ENCODE measurements at regions not wholly inside any gene's neighbourhood (a gene's known extent, or its start where the extent isn't known, plus 50 kb on each side); places are given as distances from the start of the nearest gene placed in this dataset.

DNA sequence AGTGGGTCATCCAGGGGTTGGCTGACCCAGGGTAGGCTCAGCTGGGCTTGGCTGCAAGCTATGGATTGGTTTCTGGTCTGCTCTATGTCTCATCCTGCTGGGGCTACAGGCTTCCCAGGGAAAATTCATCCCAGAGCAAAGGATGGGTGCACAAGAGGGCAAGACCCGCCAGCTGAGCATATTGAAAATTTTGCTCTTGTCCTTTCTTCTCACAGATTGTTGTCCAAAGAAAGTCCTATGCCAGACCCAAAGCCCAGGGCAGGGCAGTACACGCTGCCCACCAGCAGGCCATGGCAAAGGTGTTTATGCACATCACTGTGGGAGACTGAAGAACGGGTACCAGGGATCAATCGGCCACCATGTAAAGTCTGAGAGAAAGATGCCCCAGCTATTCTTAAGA, 95.3 kb upstream of the PARP11 start:
- FAIRE-seq: no peak
- Histone ChIP-seq H3K9me3 (replicated peaks; ENCODE audit: control insufficient read depth, insufficient read depth, low read length) (no peaks in the 10 kb centered on the region; the same call in 2 of the 3 replicates), H3K4me1 (ENCODE audit: control insufficient read depth, insufficient read depth, low read length) (no peaks in the 10 kb centered on the region), H4K20me1 (ENCODE audit: control insufficient read depth, insufficient read depth) (no peaks in the 10 kb centered on the region), H3K4me3 (no peak overlapping the region), H3K27me3 (replicated peaks in 1 of 2; ENCODE audit: control insufficient read depth in 2 of 2, insufficient read depth in 2 of 2, low read length in 1 of 2) (no peaks in the 10 kb centered on the region; a peak in 1 of 4 replicates), H3K79me2 (ENCODE audit: control insufficient read depth, insufficient read depth, low read length) (no peaks in the 10 kb centered on the region), H2AFZ (ENCODE audit: control insufficient read depth, low read depth, low read length) (no peak overlapping the region), H3K4me2 (ENCODE audit: control insufficient read depth, insufficient read depth) (no peak overlapping the region), H3K36me3 (ENCODE audit: control insufficient read depth in 2 of 2, insufficient read depth in 2 of 2, low read length in 1 of 2) (no peaks in the 10 kb centered on the region), H3K27ac (ENCODE audit: control insufficient read depth, insufficient read depth) (no peak overlapping the region), H3K9ac (ENCODE audit: control insufficient read depth, insufficient read depth, low read length) (no peak overlapping the region)
- intact Hi-C loops (cut with micrococcal nuclease; ENCODE audit: unreplicated experiment) (loop anchor here (10.0 kb wide), 3 partner anchors 84 to 556 kb away; partner anchors contain the start of gene CCND2), in situ Hi-C loops (cut with MboI) (no loop called here)
- WGBS (ENCODE audit: insufficient coverage, insufficient replicate concordance, low lambda C conversion rate, missing lambda C conversion rate): 27% methylated on average over 4 of the region's 4 CpGs
- POLR2A ChIA-PET: no interaction called here
- SMC1A ChIA-PET (ENCODE audit: uncharacterized antibody, unreplicated experiment): interaction anchor here (1.1 to 1.2 kb wide), 3 partner anchors 23 to 452 kb away, joined by 4 to 5 read pairs (median 5); no protein-coding TSS in a partner anchor
- no TSS peak for BruUV-seq (replicated peaks)
- DNase-seq (ENCODE audit: low read depth, low spot score): no peak
- RAD21 ChIA-PET (ENCODE audit: unreplicated experiment): interaction anchor here (1.4 kb wide), 1 partner anchor 70 kb away, joined by 3 read pairs; no protein-coding TSS in a partner anchor
- ATAC-seq: no peak
- CTCF ChIA-PET: interaction anchor here (0.7 to 1.2 kb wide), 5 partner anchors 28 to 668 kb away, joined by 3 to 4 read pairs (median 3); no protein-coding TSS in a partner anchor
- TF ChIP-seq EGR1 (IDR thresholded peaks at IDR 0.05; ENCODE audit: borderline replicate concordance in 1 of 2, low read depth in 2 of 2, low read length in 2 of 2): no peak

GRCh38 chr12:3967556-3968160, 94.5 kb upstream of the PARP11 start:
- no peak overlapping the region for H3K4me2 ChIP-seq (ENCODE audit: control insufficient read depth, insufficient read depth)
- ChIA-PET RAD21 (ENCODE audit: unreplicated experiment) (no interaction called here), CTCF (interaction anchor here (0.8 kb wide), 1 partner anchor 83 kb away, joined by 3 read pairs; no protein-coding TSS in a partner anchor), POLR2A (no interaction called here), SMC1A (ENCODE audit: uncharacterized antibody, unreplicated experiment) (no interaction called here)
- no peak for ATAC-seq
- BruUV-seq (replicated peaks): no TSS peak
- H3K9ac ChIP-seq (ENCODE audit: control insufficient read depth, insufficient read depth, low read length): no peak overlapping the region
- no peak overlapping the region for H3K4me3 ChIP-seq
- no peaks in the 10 kb centered on the region; the same call in 2 of the 3 replicates for H3K9me3 ChIP-seq (replicated peaks; ENCODE audit: control insufficient read depth, insufficient read depth, low read length)
- H3K4me1 ChIP-seq (ENCODE audit: control insufficient read depth, insufficient read depth, low read length): no peaks in the 10 kb centered on the region
- H3K27me3 ChIP-seq (replicated peaks in 1 of 2; ENCODE audit: control insufficient read depth in 2 of 2, insufficient read depth in 2 of 2, low read length in 1 of 2): no peaks in the 10 kb centered on the region; a peak in 1 of 4 replicates
- no peak for DNase-seq (ENCODE audit: low read depth, low spot score)
- no peaks in the 10 kb centered on the region for H4K20me1 ChIP-seq (ENCODE audit: control insufficient read depth, insufficient read depth)
- no peak overlapping the region for H3K27ac ChIP-seq (ENCODE audit: control insufficient read depth, insufficient read depth)
- intact Hi-C loops (cut with micrococcal nuclease; ENCODE audit: unreplicated experiment) (loop anchor here (10.0 kb wide), 3 partner anchors 83 to 557 kb away; partner anchors contain the start of gene CCND2), in situ Hi-C loops (cut with MboI) (no loop called here)
- FAIRE-seq: no peak
- 39% methylated on average over 11 of the region's 11 CpGs for WGBS (ENCODE audit: insufficient coverage, insufficient replicate concordance, low lambda C conversion rate, missing lambda C conversion rate)
- TF ChIP-seq KAT2A (conservative IDR thresholded peaks at IDR 0.05; ENCODE audit: control insufficient read depth, low read depth, low read length): no peak
- no peak for TF ChIP-seq EGR1 (IDR thresholded peaks at IDR 0.05; ENCODE audit: borderline replicate concordance in 1 of 2, low read depth in 2 of 2, low read length in 2 of 2)
- TF ChIP-seq POLR2A (IDR thresholded peaks at IDR 0.05; ENCODE audit: low read depth, low read length): no peak
- no peaks in the 10 kb centered on the region for H3K79me2 ChIP-seq (ENCODE audit: control insufficient read depth, insufficient read depth, low read length)
- no peak overlapping the region for H2AFZ ChIP-seq (ENCODE audit: control insufficient read depth, low read depth, low read length)
- H3K36me3 ChIP-seq (ENCODE audit: control insufficient read depth in 2 of 2, insufficient read depth in 2 of 2, low read length in 1 of 2): no peaks in the 10 kb centered on the region
